ENCODE measurements at regions not wholly inside any gene's neighbourhood (a gene's known extent, or its start where the extent isn't known, plus 50 kb on each side); places are given as distances from the start of the nearest gene placed in this dataset.

DNA sequence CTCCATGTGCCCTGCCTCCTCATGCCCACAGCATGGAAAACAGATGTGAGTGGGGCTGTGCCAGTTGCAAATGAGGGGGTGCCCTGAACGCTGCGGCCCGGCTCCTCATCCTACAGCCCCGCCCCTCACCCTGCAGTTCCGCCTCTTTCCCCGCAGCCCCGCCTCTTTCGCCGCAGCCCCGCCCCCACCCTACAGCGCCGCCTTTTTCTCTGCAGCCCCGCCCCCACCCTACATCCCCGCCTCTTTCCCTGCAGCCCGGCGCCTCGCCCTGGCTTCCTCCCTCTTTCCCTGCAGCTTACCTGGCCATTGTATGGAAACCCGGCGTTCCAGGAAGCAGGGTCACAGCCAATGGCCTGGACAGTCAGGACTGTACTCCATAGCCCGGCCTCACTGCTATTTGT is 284.9 kb downstream of the TLE3 start:
- Histone ChIP-seq H3K27ac (ENCODE audit: insufficient read depth, low read length) (no peak overlapping the region), H3K79me1 (ENCODE audit: low read depth in 1 of 2, low read length in 2 of 2) (no peaks in the 10 kb centered on the region), H3K4me3 (ENCODE audit: insufficient read depth, low read depth, low read length) (no peak overlapping the region), H3K23ac (ENCODE audit: low read depth, low read length) (no peak overlapping the region; the same call in 1 of the 2 replicates), H4K20me1 (ENCODE audit: insufficient read depth, low read length) (no peaks in the 10 kb centered on the region), H2AK9ac (replicated peaks; ENCODE audit: low read depth, low read length, poor library complexity) (peak overlapping the region; percentile 76), H3K36me3 (ENCODE audit: control insufficient read depth, insufficient read depth, low read length) (no peaks in the 10 kb centered on the region), H3K9me3 (ENCODE audit: control insufficient read depth, insufficient read depth, low read length) (no peaks in the 10 kb centered on the region), H2AFZ (replicated peaks; ENCODE audit: low read length, poor library complexity) (no peak overlapping the region), H3K4ac (ENCODE audit: low read depth, low read length) (no peak overlapping the region), H2BK15ac (ENCODE audit: low read depth, low read length) (no peak overlapping the region), H4K91ac (ENCODE audit: insufficient read depth, low read depth, low read length) (no peak overlapping the region), H3K4me1 (ENCODE audit: control insufficient read depth, insufficient read depth, low read length) (peaks cover 2% of the 10 kb centered on the region), H2BK5ac (ENCODE audit: low read depth, low read length, poor library complexity, severe bottlenecking) (no peak overlapping the region), H3K56ac (ENCODE audit: extremely low read depth, insufficient read depth, low read length) (no peak overlapping the region), H3K9me1 (ENCODE audit: insufficient read depth, low read length) (no peaks in the 10 kb centered on the region), H3K4me2 (ENCODE audit: low read depth, low read length) (no peak overlapping the region), H3K27me3 (ENCODE audit: control insufficient read depth, insufficient read depth, low read length) (peaks cover 30% of the 10 kb centered on the region), H2BK120ac (ENCODE audit: low read depth, low read length) (no peak overlapping the region), H3K9ac (ENCODE audit: low read depth, low read length) (no peak overlapping the region), H2BK20ac (ENCODE audit: low read depth, low read length) (no peak overlapping the region), H4K5ac (ENCODE audit: low read depth, low read length) (no peak overlapping the region), H3K18ac (ENCODE audit: low read depth, low read length) (no peak overlapping the region), H3K14ac (replicated peaks; ENCODE audit: low read depth, low read length) (no peak overlapping the region), H2AK5ac (ENCODE audit: low read depth, low read length) (no peak overlapping the region), H4K8ac (ENCODE audit: low read depth in 2 of 2, low read length in 2 of 2) (no peak overlapping the region)
- no TSS peak for BruUV-seq (replicated peaks)
- in situ Hi-C loops (cut with MboI; ENCODE audit: low sequenced_read_pairs), result no loop called here
- intact Hi-C loops (cut with micrococcal nuclease), result no loop called here
- TF ChIP-seq MXI1 (IDR thresholded peaks at IDR 0.05; ENCODE audit: borderline replicate concordance, low read depth, low read length), result no peak
- no peak for TF ChIP-seq MAZ (IDR thresholded peaks at IDR 0.05; ENCODE audit: borderline replicate concordance, low read depth, low read length)
- no peak for TF ChIP-seq NFE2L2 (IDR thresholded peaks at IDR 0.05; ENCODE audit: low read depth, low read length)
- TF ChIP-seq FOS (IDR thresholded peaks at IDR 0.05; ENCODE audit: low read depth, low read length), result no peak
- TF ChIP-seq, protein P1, sequence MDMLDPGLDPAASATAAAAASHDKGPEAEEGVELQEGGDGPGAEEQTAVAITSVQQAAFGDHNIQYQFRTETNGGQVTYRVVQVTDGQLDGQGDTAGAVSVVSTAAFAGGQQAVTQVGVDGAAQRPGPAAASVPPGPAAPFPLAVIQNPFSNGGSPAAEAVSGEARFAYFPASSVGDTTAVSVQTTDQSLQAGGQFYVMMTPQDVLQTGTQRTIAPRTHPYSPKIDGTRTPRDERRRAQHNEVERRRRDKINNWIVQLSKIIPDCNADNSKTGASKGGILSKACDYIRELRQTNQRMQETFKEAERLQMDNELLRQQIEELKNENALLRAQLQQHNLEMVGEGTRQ (IDR thresholded peaks at IDR 0.05; ENCODE audit: low read depth, low read length), result no peak
- no peak for TF ChIP-seq RFX5 (IDR thresholded peaks at IDR 0.05; ENCODE audit: low read depth, low read length)
- TF ChIP-seq RCOR1 (IDR thresholded peaks at IDR 0.05; ENCODE audit: insufficient replicate concordance, low read length), result no peak
- no peak for TF ChIP-seq SMC3 (IDR thresholded peaks at IDR 0.05; ENCODE audit: low read depth, low read length)
- TF ChIP-seq, protein P2, sequence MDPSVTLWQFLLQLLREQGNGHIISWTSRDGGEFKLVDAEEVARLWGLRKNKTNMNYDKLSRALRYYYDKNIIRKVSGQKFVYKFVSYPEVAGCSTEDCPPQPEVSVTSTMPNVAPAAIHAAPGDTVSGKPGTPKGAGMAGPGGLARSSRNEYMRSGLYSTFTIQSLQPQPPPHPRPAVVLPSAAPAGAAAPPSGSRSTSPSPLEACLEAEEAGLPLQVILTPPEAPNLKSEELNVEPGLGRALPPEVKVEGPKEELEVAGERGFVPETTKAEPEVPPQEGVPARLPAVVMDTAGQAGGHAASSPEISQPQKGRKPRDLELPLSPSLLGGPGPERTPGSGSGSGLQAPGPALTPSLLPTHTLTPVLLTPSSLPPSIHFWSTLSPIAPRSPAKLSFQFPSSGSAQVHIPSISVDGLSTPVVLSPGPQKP (IDR thresholded peaks at IDR 0.05; ENCODE audit: borderline replicate concordance, low read depth, low read length), result no peak
- no peak for ATAC-seq (ENCODE audit: low read depth)
- ChIA-PET CTCF (interaction anchor here (0.7 kb wide), 1 partner anchor 84 kb away, joined by 3 read pairs; no protein-coding TSS in a partner anchor), POLR2A (ENCODE audit: unreplicated experiment) (no interaction called here)
- dilution Hi-C loops (cut with HindIII; ENCODE audit: low sequenced_read_pairs, unreplicated experiment), result no loop called here
- 62% methylated on average over 6 of the region's 20 CpGs; no CpG with 5 or more reads in 1 of the 2 experiments for WGBS, 2 experiments (ENCODE audit: extremely low coverage in 2 of 2, insufficient read length in 1 of 2)
- DNase-seq, result no peak
